HG03520 (cell line): ENCODE measurements at regions not wholly inside any gene's neighbourhood (a gene's known extent, or its start where the extent isn't known, plus 50 kb on each side); places are given as distances from the start of the nearest gene placed in this dataset.

ENCODE experiments used
- ATAC-seq: cut with Tn5 transposase; IDR thresholded peaks from one replicate; pipeline ENCODE4 v1.9.1; 2021; ENCODE audit warnings: mild to moderate bottlenecking, moderate library complexity; ENCODE audit not compliant: unreplicated experiment

DNA sequence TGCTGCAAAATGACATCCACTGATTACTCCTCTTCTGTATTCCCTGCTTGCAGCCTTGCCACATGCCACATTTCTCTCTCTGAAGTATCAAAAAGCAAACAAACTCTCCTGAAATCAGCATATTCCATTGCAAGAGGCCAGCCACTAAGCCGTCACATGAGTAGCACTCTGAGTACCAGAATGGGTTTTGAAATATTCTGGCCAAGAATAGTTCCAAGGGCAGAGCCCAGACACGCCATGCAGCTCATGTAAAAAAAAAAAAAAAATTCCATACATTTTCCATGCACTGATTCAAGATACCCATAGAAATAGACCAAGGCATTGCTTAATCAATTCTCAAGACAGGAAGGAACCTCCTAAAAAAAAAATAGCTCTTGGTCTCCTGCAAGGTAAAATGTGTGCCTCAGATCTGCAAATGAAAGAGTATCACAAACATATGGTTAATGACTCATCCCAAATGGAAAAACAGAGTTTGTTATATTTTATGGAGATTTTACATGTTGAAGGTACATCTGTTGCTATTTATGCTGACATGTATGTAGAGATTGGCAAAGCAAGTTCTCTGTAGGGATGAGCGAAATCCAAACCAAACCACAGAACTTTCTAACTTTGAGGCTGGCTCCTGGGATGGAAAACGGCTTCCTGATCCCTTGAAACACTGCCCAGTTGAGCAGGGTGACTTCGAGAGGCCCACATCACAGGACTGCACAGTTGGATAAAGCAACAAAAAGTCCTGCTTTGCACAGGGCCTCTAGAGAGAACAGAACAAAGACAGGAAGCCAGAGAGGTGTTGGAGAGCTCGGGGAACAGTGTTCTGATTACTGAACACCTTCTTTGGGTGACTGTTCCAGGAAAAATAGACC, 346.2 kb downstream of the ZNF521 start:
- ATAC-seq = no peak

DNA sequence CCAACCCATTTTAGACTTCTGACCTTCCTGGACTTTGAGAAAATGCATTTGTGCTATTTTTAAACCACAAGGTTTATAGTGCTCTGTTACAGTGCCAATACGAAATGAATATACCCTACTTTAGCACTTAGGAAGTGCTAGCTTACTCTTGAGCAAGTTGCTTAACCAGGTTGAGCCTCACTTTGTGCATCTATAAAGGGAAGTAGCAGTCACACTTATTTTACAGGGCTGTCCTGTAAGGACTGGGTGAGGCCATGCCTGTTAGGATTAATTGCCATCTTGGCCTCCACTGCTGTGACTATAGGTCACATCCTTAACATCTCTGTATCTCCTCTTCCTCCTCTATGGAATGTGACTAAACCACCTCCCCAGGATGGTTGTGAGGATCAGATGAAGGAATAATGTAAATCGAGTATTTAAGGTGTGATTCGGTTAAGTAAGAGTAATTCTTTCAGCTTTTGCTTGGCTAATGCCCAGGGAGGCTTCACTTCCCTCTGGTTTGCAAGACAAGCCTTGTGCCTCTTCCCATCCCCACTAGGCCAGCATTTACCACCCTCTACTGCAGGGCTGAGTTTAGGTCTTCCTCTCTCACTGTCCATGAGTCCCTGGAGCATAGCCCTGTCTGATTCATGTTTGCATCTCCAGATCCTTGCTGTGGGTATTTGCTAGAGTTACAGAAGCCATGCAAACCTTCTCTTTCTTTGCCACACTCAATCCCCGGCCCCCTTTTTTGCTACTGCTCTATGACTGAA, 341.2 kb downstream of the ZNF521 start:
- ATAC-seq = no peak
